Neural cell (in vitro differentiated cells): ENCODE measurements at regions not wholly inside any gene's neighbourhood (a gene's known extent, or its start where the extent isn't known, plus 50 kb on each side); places are given as distances from the start of the nearest gene placed in this dataset.

ENCODE experiments used
- H2AFZ ChIP-seq: fragments of 200-600, 300-800 bp; sonication (generic), shearing (Covaris generic); 2 replicates; pipeline ENCODE4 v1.6.0; 2014; ENCODE audit warnings: low read depth, mild to moderate bottlenecking, antibody characterized with exemption, low read length, moderate library complexity
- H3F3A ChIP-seq: fragments of 200-600 bp; shearing (Covaris generic); 2 replicates; pipeline ENCODE4 v1.6.1; 2016; ENCODE audit warnings: mild to moderate bottlenecking, moderate library complexity, mixed read lengths, antibody characterized with exemption, low read length; ENCODE audit not compliant: insufficient read depth, poor library complexity, severe bottlenecking
- H3K27ac ChIP-seq: fragments of 200-600, 300-800 bp; sonication (generic), shearing (Covaris generic); 2 replicates; pipeline ENCODE4 v1.5.1; 2014; ENCODE audit warnings: mild to moderate bottlenecking, low read length, moderate library complexity
- H3K27me3 ChIP-seq: fragments of 300-800, 200-600 bp; sonication (generic), shearing (Covaris generic); 2 replicates; pipeline ENCODE4 v1.6.0; 2014; ENCODE audit warnings: mild to moderate bottlenecking, low read depth, low read length, moderate library complexity; ENCODE audit not compliant: insufficient read depth
- H3K36me3 ChIP-seq: fragments of 300-800, 200-600 bp; sonication (generic), shearing (Covaris generic); 2 replicates; pipeline ENCODE4 v1.5.1; 2014; ENCODE audit warnings: mild to moderate bottlenecking, antibody characterized with exemption, low read length, moderate library complexity; ENCODE audit not compliant: insufficient read depth
- H3K4me2 ChIP-seq: fragments of 300-800, 200-600 bp; sonication (generic), shearing (Covaris generic); 2 replicates; pipeline ENCODE4 v1.6.0; 2014; ENCODE audit warnings: mild to moderate bottlenecking, low read length
- H3K4me3 ChIP-seq: fragments of 300-800, 200-600 bp; sonication (generic), shearing (Covaris generic); 2 replicates; pipeline ENCODE4 v1.5.1; 2014; ENCODE audit warnings: mild to moderate bottlenecking, low read length, moderate library complexity
- H3K79me2 ChIP-seq: fragments of 200-600 bp; shearing (Covaris generic); replicated peaks from 2 replicates; pipeline ENCODE4 v1.6.0; 2014; ENCODE audit warnings: mild to moderate bottlenecking, low read length, moderate library complexity; ENCODE audit not compliant: insufficient read depth
- H3K9ac ChIP-seq: fragments of 300-800, 200-600 bp; sonication (generic), shearing (Covaris generic); 2 replicates; pipeline ENCODE4 v1.6.1; 2016; ENCODE audit warnings: mild to moderate bottlenecking, low read length, mixed read lengths
- H3K9me2 ChIP-seq: fragments of 200-600 bp; shearing (Covaris generic); 2 replicates; pipeline ENCODE4 v1.6.1; 2016; ENCODE audit warnings: mild to moderate bottlenecking, low read length, mixed read lengths; ENCODE audit not compliant: insufficient read depth
- H3K9me3 ChIP-seq: fragments of 200-600, 300-800 bp; sonication (generic), shearing (Covaris generic); 2 replicates; pipeline ENCODE4 v1.6.1; 2016; ENCODE audit warnings: mild to moderate bottlenecking, mixed run types, low read length, moderate library complexity, mixed read lengths
- H4K20me1 ChIP-seq: fragments of 200-600 bp; shearing (Covaris generic); 2 replicates; pipeline ENCODE4 v1.6.1; 2016; ENCODE audit warnings: mild to moderate bottlenecking, mixed run types; ENCODE audit not compliant: insufficient read depth
- EP300 ChIP-seq: fragments of 450-650 bp; conservative IDR thresholded peaks from 2 replicates; pipeline ENCODE4 v1.6.1; 2014; ENCODE audit warnings: antibody characterized with exemption, mild to moderate bottlenecking, moderate library complexity; ENCODE audit not compliant: poor library complexity, severe bottlenecking
- EZH2 ChIP-seq: fragments of 200-600, 300-800 bp; shearing (Covaris generic), sonication (generic); IDR thresholded peaks from 2 replicates; pipeline ENCODE4 v1.6.1; 2014; ENCODE audit warnings: antibody characterized with exemption, low read length, borderline replicate concordance, mild to moderate bottlenecking; ENCODE audit not compliant: insufficient read depth, poor library complexity, severe bottlenecking
- MXI1 ChIP-seq: fragments of 450-650 bp; conservative IDR thresholded peaks from 2 replicates; pipeline ENCODE4 v1.6.1; 2014; ENCODE audit warnings: antibody characterized with exemption, mild to moderate bottlenecking; ENCODE audit not compliant: poor library complexity, severe bottlenecking
- POLR2AphosphoS5 ChIP-seq: IDR thresholded peaks from 2 replicates; pipeline ENCODE4 v1.6.1; 2012
- RAD21 ChIP-seq: fragments of 450-650 bp; conservative IDR thresholded peaks from 2 replicates; pipeline ENCODE4 v1.6.1; 2014; ENCODE audit warnings: antibody characterized with exemption, mild to moderate bottlenecking, moderate library complexity
- REST ChIP-seq: IDR thresholded peaks from 2 replicates; pipeline ENCODE4 v1.6.1; 2012; ENCODE audit warnings: borderline replicate concordance
- SMC3 ChIP-seq: fragments of 450-650 bp; conservative IDR thresholded peaks from 2 replicates; pipeline ENCODE4 v1.6.1; 2014; ENCODE audit warnings: antibody characterized with exemption, mild to moderate bottlenecking, moderate library complexity; ENCODE audit not compliant: poor library complexity
- TAF1 ChIP-seq: IDR thresholded peaks from 2 replicates; pipeline ENCODE4 v1.6.1; 2012; ENCODE audit warnings: low read depth
- TF ChIP-seq, protein P1 (sequence below): fragments of 450-650 bp; IDR thresholded peaks from 2 replicates; pipeline ENCODE4 v1.5.1; 2014; ENCODE audit warnings: antibody characterized with exemption, mild to moderate bottlenecking, moderate library complexity; ENCODE audit not compliant: poor library complexity, severe bottlenecking

DNA sequence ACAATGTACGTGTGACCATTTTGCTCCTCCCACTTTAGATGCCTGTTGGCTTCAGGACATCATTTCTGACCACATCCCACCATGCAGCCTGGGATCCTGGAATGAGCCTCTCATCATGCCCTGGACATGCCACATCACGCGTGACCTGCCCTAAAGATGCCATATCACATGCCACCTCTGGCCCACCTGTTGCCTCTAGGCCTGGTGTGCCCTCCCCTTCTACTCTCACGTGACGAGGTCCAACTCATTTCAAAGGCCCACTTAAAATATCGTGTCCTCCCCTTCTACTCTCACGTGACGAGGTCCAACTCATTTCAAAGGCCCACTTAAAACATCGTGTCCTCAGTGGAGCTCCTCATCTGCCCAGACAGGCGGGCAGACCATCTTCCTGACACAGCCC lies 254.9 kb downstream of the TEX36 start:
- Histone ChIP-seq H4K20me1 (no peaks in the 10 kb centered on the region), H3K27me3 (no peaks in the 10 kb centered on the region), H3K4me3 (no peak overlapping the region), H3K4me2 (no peak overlapping the region), H2AFZ (no peak overlapping the region), H3K9ac (no peak overlapping the region), H3K27ac (no peak overlapping the region), H3F3A (no peaks in the 10 kb centered on the region), H3K79me2 (no peaks in the 10 kb centered on the region), H3K9me3 (no peaks in the 10 kb centered on the region), H3K36me3 (no peaks in the 10 kb centered on the region), H3K9me2 (no peaks in the 10 kb centered on the region)
- no peak for TF ChIP-seq EZH2
- TF ChIP-seq RAD21: no peak
- TF ChIP-seq EP300: no peak
- TF ChIP-seq, protein P1, sequence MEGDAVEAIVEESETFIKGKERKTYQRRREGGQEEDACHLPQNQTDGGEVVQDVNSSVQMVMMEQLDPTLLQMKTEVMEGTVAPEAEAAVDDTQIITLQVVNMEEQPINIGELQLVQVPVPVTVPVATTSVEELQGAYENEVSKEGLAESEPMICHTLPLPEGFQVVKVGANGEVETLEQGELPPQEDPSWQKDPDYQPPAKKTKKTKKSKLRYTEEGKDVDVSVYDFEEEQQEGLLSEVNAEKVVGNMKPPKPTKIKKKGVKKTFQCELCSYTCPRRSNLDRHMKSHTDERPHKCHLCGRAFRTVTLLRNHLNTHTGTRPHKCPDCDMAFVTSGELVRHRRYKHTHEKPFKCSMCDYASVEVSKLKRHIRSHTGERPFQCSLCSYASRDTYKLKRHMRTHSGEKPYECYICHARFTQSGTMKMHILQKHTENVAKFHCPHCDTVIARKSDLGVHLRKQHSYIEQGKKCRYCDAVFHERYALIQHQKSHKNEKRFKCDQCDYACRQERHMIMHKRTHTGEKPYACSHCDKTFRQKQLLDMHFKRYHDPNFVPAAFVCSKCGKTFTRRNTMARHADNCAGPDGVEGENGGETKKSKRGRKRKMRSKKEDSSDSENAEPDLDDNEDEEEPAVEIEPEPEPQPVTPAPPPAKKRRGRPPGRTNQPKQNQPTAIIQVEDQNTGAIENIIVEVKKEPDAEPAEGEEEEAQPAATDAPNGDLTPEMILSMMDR: no peak
- no peak for TF ChIP-seq MXI1
- TF ChIP-seq SMC3: no peak
- no peak for TF ChIP-seq TAF1
- TF ChIP-seq REST: no peak
- TF ChIP-seq POLR2AphosphoS5: no peak

DNA sequence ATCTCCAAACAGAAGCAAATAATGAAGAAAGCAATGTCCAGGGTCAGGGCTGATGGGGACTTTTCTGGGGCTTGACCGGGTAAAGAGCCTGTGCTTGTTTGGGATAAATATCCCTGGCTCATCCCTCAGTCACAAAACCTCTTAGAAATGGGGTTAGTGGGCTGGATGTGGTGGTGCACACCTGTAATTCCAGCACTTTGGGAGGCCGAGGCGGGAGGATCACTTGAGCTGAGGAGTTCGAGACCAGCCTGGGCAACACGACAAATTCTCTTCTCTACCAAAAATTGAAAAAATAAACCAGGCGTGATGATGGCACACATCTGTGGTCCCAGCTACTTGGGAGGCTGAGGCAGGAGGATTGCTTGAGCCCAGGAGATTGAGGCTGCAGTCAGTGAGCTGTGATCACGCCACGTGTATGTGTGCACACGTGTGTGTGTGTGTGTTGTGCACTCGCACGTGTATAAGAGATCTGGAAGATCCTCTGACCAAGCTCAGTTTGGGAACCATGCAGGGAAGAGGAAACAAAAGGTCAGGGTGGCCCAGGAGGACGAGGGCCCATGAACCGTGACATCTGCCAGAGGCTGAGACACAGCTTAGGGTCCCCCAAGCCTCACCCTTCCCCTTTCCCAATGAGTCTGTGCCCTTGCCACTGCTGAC lies 258.6 kb downstream of the TEX36 start:
- H3K27ac ChIP-seq: no peak overlapping the region
- no peaks in the 10 kb centered on the region for H3K36me3 ChIP-seq
- TF ChIP-seq EP300 (no peak), TAF1 (no peak), REST (no peak), POLR2AphosphoS5 (no peak), RAD21 (no peak), SMC3 (no peak), MXI1 (no peak), EZH2 (no peak)
- TF ChIP-seq, protein P1: no peak
- H3K27me3 ChIP-seq: no peaks in the 10 kb centered on the region
- H4K20me1 ChIP-seq: no peaks in the 10 kb centered on the region
- H3K9me3 ChIP-seq: no peaks in the 10 kb centered on the region
- no peaks in the 10 kb centered on the region for H3F3A ChIP-seq
- no peaks in the 10 kb centered on the region for H3K79me2 ChIP-seq
- H2AFZ ChIP-seq: no peak overlapping the region
- H3K9ac ChIP-seq: no peak overlapping the region
- H3K4me3 ChIP-seq: no peak overlapping the region
- no peaks in the 10 kb centered on the region for H3K9me2 ChIP-seq
- no peak overlapping the region for H3K4me2 ChIP-seq
